HEK293 (cell line): ENCODE measurements at regions not wholly inside any gene's neighbourhood (a gene's known extent, or its start where the extent isn't known, plus 50 kb on each side); places are given as distances from the start of the nearest gene placed in this dataset.

Experiments
- CTCF ChIA-PET: fragments of 350-600 bp; formaldehyde crosslinking; extraction: SDS; loops from one replicate; lab custom pipeline; 2021; ENCODE audit warnings: antibody characterized with exemption; lab: Yijun Ruan, JAX
- POLR2A ChIA-PET: fragments of 300-600 bp; formaldehyde crosslinking; extraction: SDS; loops from one replicate; lab custom pipeline; 2020; ENCODE audit warnings: antibody characterized with exemption, inconsistent platforms; lab: Yijun Ruan, JAX
- H3K27ac ChIP-seq: fragments of 200-500 bp; sonication (Bioruptor generic); 2 replicates; pipeline ENCODE4 v1.5.1; 2014; ENCODE audit warnings: low read depth, low read length, control low read depth, inconsistent platforms; ENCODE audit errors: extremely low read depth
- H3K36me3 ChIP-seq, 2 experiments: fragments of 200-500 bp in 1 of 2; sonication (Bioruptor generic) in 1 of 2; 1 replicate in 1 of 2; 2 replicates in 1 of 2; pipeline ENCODE4 v1.5.1; 2014 to 2017; ENCODE audit warnings: inconsistent platforms in 2 of 2, low read length in 2 of 2; ENCODE audit not compliant: control insufficient read depth in 2 of 2, insufficient read depth in 1 of 2
- H3K4me1 ChIP-seq: fragments of 200-500 bp; sonication (Bioruptor generic); 2 replicates; pipeline ENCODE4 v1.5.1; 2014; ENCODE audit warnings: mild to moderate bottlenecking, low read length, inconsistent platforms; ENCODE audit not compliant: control insufficient read depth, insufficient read depth
- H3K4me3 ChIP-seq: 2 replicates; pipeline ENCODE4 v1.5.1; 2011; ENCODE audit warnings: low read depth, mild to moderate bottlenecking, control low read depth, low read length, moderate library complexity
- H3K9me3 ChIP-seq: fragments of 200-500 bp; sonication (Bioruptor generic); 2 replicates; pipeline ENCODE4 v1.5.1; 2014; ENCODE audit warnings: low read depth, low read length, inconsistent platforms; ENCODE audit not compliant: control insufficient read depth, insufficient read depth
- EGR2 ChIP-seq: fragments of 450-650 bp; formaldehyde crosslinking; IDR thresholded peaks from 2 replicates; pipeline ENCODE4 v1.5.1; 2016; ENCODE audit warnings: low read depth, missing biosample characterization, missing genetic modification characterization
- GFI1B ChIP-seq: fragments of 450-650 bp; formaldehyde crosslinking; IDR thresholded peaks from 2 replicates; pipeline ENCODE4 v1.5.1; 2016; ENCODE audit warnings: missing biosample characterization, missing genetic modification characterization
- OSR2 ChIP-seq: fragments of 450-650 bp; formaldehyde crosslinking; IDR thresholded peaks from 2 replicates; pipeline ENCODE4 v1.5.1; 2016; ENCODE audit warnings: missing biosample characterization, missing genetic modification characterization
- SCRT2 ChIP-seq: fragments of 450-650 bp; formaldehyde crosslinking; IDR thresholded peaks from 2 replicates; pipeline ENCODE4 v1.5.1; 2016; ENCODE audit warnings: missing biosample characterization, missing genetic modification characterization
- SETDB1 ChIP-seq: IDR thresholded peaks from one replicate; pipeline ENCODE4 v1.6.1; 2017; ENCODE audit warnings: mild to moderate bottlenecking, low read length, moderate library complexity, mixed read lengths; ENCODE audit not compliant: insufficient read length
- ZBTB1 ChIP-seq: fragments of 450-650 bp; formaldehyde crosslinking; IDR thresholded peaks from 2 replicates; pipeline ENCODE4 v1.5.1; 2016; ENCODE audit warnings: missing biosample characterization, missing genetic modification characterization
- ZBTB20 ChIP-seq: fragments of 450-650 bp; formaldehyde crosslinking; IDR thresholded peaks from 2 replicates; pipeline ENCODE4 v1.5.1; 2016; ENCODE audit warnings: missing biosample characterization, missing genetic modification characterization
- ZBTB7A ChIP-seq: fragments of 450-650 bp; formaldehyde crosslinking; IDR thresholded peaks from 2 replicates; pipeline ENCODE4 v1.5.1; 2016; ENCODE audit warnings: low read depth, missing biosample characterization, missing genetic modification characterization
- ZBTB8A ChIP-seq: fragments of 450-650 bp; formaldehyde crosslinking; IDR thresholded peaks from 2 replicates; pipeline ENCODE4 v1.5.1; 2016; ENCODE audit warnings: missing biosample characterization, missing genetic modification characterization
- ZNF155 ChIP-seq: fragments of 450-650 bp; formaldehyde crosslinking; IDR thresholded peaks from 2 replicates; pipeline ENCODE4 v1.5.1; 2016; ENCODE audit warnings: missing biosample characterization, missing genetic modification characterization
- ZNF175 ChIP-seq: fragments of 450-650 bp; formaldehyde crosslinking; IDR thresholded peaks from 2 replicates; pipeline ENCODE4 v1.5.1; 2016; ENCODE audit warnings: missing biosample characterization, missing genetic modification characterization
- ZNF266 ChIP-seq: fragments of 450-650 bp; formaldehyde crosslinking; IDR thresholded peaks from 2 replicates; pipeline ENCODE4 v1.5.1; 2016; ENCODE audit warnings: missing biosample characterization, missing genetic modification characterization, low read depth
- ZNF274 ChIP-seq, 2 experiments: fragments of 200-500 bp in 1 of 2; fragments of 450-650 bp in 1 of 2; sonication (Bioruptor generic) in 1 of 2; formaldehyde crosslinking in 1 of 2; IDR thresholded peaks; 2 replicates each; pipeline versions ENCODE4 v1.5.1 to v1.6.1; 2014 to 2016; ENCODE audit warnings: borderline replicate concordance in 1 of 2, inconsistent platforms in 1 of 2, low read length in 1 of 2, missing biosample characterization in 1 of 2, missing genetic modification characterization in 1 of 2
- ZNF335 ChIP-seq: fragments of 450-650 bp; formaldehyde crosslinking; conservative IDR thresholded peaks from 2 replicates; pipeline ENCODE4 v1.5.1; 2016; ENCODE audit warnings: missing biosample characterization, missing genetic modification characterization
- ZNF37A ChIP-seq: fragments of 450-650 bp; IDR thresholded peaks from 2 replicates; pipeline ENCODE4 v1.5.1; 2018; ENCODE audit warnings: missing biosample characterization, missing genetic modification characterization
- ZNF416 ChIP-seq: fragments of 450-650 bp; formaldehyde crosslinking; IDR thresholded peaks from 2 replicates; pipeline ENCODE4 v1.5.1; 2016; ENCODE audit warnings: missing biosample characterization, missing genetic modification characterization
- ZNF544 ChIP-seq: fragments of 450-650 bp; formaldehyde crosslinking; IDR thresholded peaks from 2 replicates; pipeline ENCODE4 v1.5.0; 2017; ENCODE audit warnings: missing biosample characterization, missing genetic modification characterization
- ZNF555 ChIP-seq: fragments of 450-650 bp; formaldehyde crosslinking; conservative IDR thresholded peaks from 2 replicates; pipeline ENCODE4 v1.5.1; 2017; ENCODE audit warnings: missing biosample characterization, mild to moderate bottlenecking, missing genetic modification characterization, inconsistent platforms
- ZNF560 ChIP-seq: fragments of 450-650 bp; formaldehyde crosslinking; IDR thresholded peaks from 2 replicates; pipeline ENCODE4 v1.5.1; 2017; ENCODE audit warnings: missing biosample characterization, missing genetic modification characterization, borderline replicate concordance
- ZNF585B ChIP-seq: fragments of 450-650 bp; formaldehyde crosslinking; IDR thresholded peaks from 2 replicates; pipeline ENCODE4 v1.5.1; 2016; ENCODE audit warnings: missing biosample characterization, missing genetic modification characterization
- ZNF629 ChIP-seq: fragments of 450-650 bp; formaldehyde crosslinking; IDR thresholded peaks from 2 replicates; pipeline ENCODE4 v1.5.1; 2017; ENCODE audit warnings: missing biosample characterization, missing genetic modification characterization
- ZNF654 ChIP-seq: fragments of 450-650 bp; formaldehyde crosslinking; IDR thresholded peaks from 2 replicates; pipeline ENCODE4 v1.5.1; 2016; ENCODE audit warnings: low read depth, missing biosample characterization, missing genetic modification characterization
- ZNF658 ChIP-seq: fragments of 450-650 bp; formaldehyde crosslinking; IDR thresholded peaks from 2 replicates; pipeline ENCODE4; 2016; ENCODE audit warnings: missing biosample characterization, missing genetic modification characterization
- ZNF707 ChIP-seq: fragments of 450-650 bp; formaldehyde crosslinking; IDR thresholded peaks from 2 replicates; pipeline ENCODE4 v1.5.1; 2016; ENCODE audit warnings: missing biosample characterization, missing genetic modification characterization
- ZNF768 ChIP-seq: fragments of 450-650 bp; formaldehyde crosslinking; IDR thresholded peaks from 2 replicates; pipeline ENCODE4 v1.5.1; 2018; ENCODE audit warnings: missing biosample characterization, mild to moderate bottlenecking, missing genetic modification characterization
- ZNF785 ChIP-seq: fragments of 450-650 bp; formaldehyde crosslinking; IDR thresholded peaks from 2 replicates; pipeline ENCODE4 v1.5.1; 2016; ENCODE audit warnings: missing biosample characterization, missing genetic modification characterization
- ZNF792 ChIP-seq: fragments of 450-650 bp; formaldehyde crosslinking; IDR thresholded peaks from 2 replicates; pipeline ENCODE4 v1.5.1; 2016; ENCODE audit warnings: missing biosample characterization, missing genetic modification characterization
- ZSCAN30 ChIP-seq: fragments of 450-650 bp; IDR thresholded peaks from 2 replicates; pipeline ENCODE4 v1.5.1; 2018; ENCODE audit warnings: missing biosample characterization, mild to moderate bottlenecking, missing genetic modification characterization, moderate library complexity
- TF ChIP-seq, protein P1 (sequence below): fragments of 450-650 bp; formaldehyde crosslinking; IDR thresholded peaks from 2 replicates; pipeline ENCODE4 v1.5.1; 2016; ENCODE audit warnings: missing biosample characterization, missing genetic modification characterization, borderline replicate concordance
- TF ChIP-seq, protein P2 (sequence below): fragments of 450-650 bp; formaldehyde crosslinking; IDR thresholded peaks from 2 replicates; pipeline ENCODE4 v1.5.1; 2016; ENCODE audit warnings: missing biosample characterization, missing genetic modification characterization
- TF ChIP-seq, protein P3 (sequence below): fragments of 450-650 bp; formaldehyde crosslinking; IDR thresholded peaks from 2 replicates; pipeline ENCODE4 v1.5.1; 2016; ENCODE audit warnings: missing biosample characterization, missing genetic modification characterization
- TF ChIP-seq, protein P4 (sequence below): fragments of 450-650 bp; formaldehyde crosslinking; IDR thresholded peaks from 2 replicates; pipeline ENCODE4 v1.5.1; 2016; ENCODE audit warnings: missing biosample characterization, missing genetic modification characterization

DNA sequence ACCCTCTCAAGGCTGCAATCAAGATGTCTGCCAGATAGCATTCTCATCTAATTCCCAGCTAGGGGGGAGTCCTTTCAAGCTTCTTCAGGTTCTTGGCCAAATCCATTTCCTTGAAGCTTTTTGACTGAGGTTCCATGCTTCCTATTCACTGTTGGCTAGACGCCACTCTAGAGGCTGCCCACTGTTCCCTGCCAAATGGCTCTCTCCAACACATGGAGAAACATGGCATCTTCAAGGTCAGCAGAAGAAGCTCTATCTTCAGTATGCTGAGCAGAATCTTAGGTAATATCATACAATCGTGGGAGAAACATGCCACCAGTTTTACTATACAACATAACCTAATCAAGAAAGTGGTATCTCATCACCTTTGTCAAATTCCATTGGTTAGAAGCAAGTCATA lies 1985.1 kb upstream of the CELF4 start:
- Histone ChIP-seq H3K27ac (no peak overlapping the region), H3K9me3 (no peaks in the 10 kb centered on the region), H3K4me1 (no peaks in the 10 kb centered on the region), H3K4me3 (no peak overlapping the region), H3K36me3 (no peaks in the 10 kb centered on the region)
- TF ChIP-seq, protein P1, sequence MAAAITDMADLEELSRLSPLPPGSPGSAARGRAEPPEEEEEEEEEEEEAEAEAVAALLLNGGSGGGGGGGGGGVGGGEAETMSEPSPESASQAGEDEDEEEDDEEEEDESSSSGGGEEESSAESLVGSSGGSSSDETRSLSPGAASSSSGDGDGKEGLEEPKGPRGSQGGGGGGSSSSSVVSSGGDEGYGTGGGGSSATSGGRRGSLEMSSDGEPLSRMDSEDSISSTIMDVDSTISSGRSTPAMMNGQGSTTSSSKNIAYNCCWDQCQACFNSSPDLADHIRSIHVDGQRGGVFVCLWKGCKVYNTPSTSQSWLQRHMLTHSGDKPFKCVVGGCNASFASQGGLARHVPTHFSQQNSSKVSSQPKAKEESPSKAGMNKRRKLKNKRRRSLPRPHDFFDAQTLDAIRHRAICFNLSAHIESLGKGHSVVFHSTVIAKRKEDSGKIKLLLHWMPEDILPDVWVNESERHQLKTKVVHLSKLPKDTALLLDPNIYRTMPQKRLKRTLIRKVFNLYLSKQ (tag by site-specific recombination), result no peak
- TF ChIP-seq ZNF266, result no peak
- TF ChIP-seq ZNF560 (tag by site-specific recombination), result no peak
- no peak for TF ChIP-seq OSR2
- no peak for TF ChIP-seq ZNF544 (tag by site-specific recombination)
- no peak for TF ChIP-seq ZNF585B (tag by site-specific recombination)
- no peak for TF ChIP-seq ZNF175 (tag by site-specific recombination)
- no peak for TF ChIP-seq ZBTB7A (tag by site-specific recombination)
- no peak for TF ChIP-seq ZNF707 (tag by site-specific recombination)
- TF ChIP-seq GFI1B (tag by site-specific recombination), result no peak
- TF ChIP-seq ZNF555, result no peak
- no peak for TF ChIP-seq ZNF654 (tag by site-specific recombination)
- TF ChIP-seq EGR2 (tag by site-specific recombination), result no peak
- TF ChIP-seq ZNF785 (tag by site-specific recombination), result no peak
- no peak for TF ChIP-seq ZNF155 (tag by site-specific recombination)
- POLR2A ChIA-PET, result no interaction called here
- CTCF ChIA-PET, result no interaction called here

DNA sequence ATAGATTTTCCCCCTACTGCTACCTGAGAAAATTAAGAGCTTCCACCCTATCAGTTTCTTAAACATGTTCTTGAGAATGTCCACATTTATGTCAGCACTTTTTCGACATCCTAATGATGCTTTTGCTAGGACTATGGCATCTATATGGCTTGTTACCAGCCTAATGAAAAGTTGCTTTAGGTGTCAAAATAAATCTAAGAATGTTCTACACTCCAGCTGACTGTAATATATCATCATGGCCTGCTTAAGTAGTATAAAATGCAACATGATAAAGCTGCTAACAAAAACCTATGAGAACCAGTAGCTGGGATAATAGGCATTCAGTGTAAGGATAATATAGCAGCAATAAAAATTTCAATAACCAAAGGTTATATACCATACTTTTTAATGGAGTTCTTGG lies 1983.5 kb upstream of the CELF4 start:
- CTCF ChIA-PET, result no interaction called here
- H3K27ac ChIP-seq, result no peak overlapping the region
- TF ChIP-seq ZBTB20 (no peak), ZSCAN30 (tag by site-specific recombination) (no peak), ZNF274 (IDR thresholded peaks at IDR 0.05; ENCODE audit: low read length) (no peak), ZNF274 (tag by site-specific recombination; IDR thresholded peaks at IDR 0.05; ENCODE audit: borderline replicate concordance) (no peak), ZNF416 (tag by site-specific recombination) (no peak), ZNF37A (tag by site-specific recombination) (no peak), SCRT2 (tag by site-specific recombination) (no peak), ZBTB8A (tag by site-specific recombination) (no peak), ZNF658 (tag by site-specific recombination) (no peak)
- TF ChIP-seq, all 188 proteins: peak for 0
- H3K36me3 ChIP-seq, result no peaks in the 10 kb centered on the region
- no peak overlapping the region for H3K4me3 ChIP-seq
- no peaks in the 10 kb centered on the region for H3K4me1 ChIP-seq
- POLR2A ChIA-PET, result no interaction called here
- H3K9me3 ChIP-seq, result no peaks in the 10 kb centered on the region

DNA sequence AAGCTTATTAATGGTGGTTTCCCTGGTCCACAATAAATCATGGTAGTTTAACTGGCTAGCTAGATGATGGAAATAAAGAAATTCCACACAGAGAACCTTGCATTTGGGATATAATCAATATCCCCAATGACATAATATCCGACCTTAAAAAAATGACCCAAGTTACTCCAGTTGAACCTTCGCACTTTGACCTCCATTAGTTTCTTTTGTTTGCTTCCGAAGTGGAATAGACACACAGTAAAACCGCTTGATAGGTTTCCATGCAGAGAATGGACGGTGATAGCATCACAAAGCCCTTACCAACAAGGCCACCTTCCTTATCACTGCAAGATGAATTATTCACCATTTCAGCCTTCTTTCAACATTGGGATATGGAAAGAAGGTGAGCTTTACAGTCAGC lies 1966.1 kb upstream of the CELF4 start:
- no peak overlapping the region for H3K27ac ChIP-seq
- ChIA-PET CTCF (no interaction called here), POLR2A (no interaction called here)
- no peaks in the 10 kb centered on the region for H3K9me3 ChIP-seq
- no peak overlapping the region for H3K4me3 ChIP-seq
- peaks cover 0 to 3% of the 10 kb centered on the region in 2 experiments; a peak in 1 of 3 replicates for H3K36me3 ChIP-seq
- no peaks in the 10 kb centered on the region for H3K4me1 ChIP-seq
- TF ChIP-seq SETDB1 (no peak), ZNF792 (tag by site-specific recombination) (no peak), ZNF654 (tag by site-specific recombination) (no peak), ZNF335 (no peak), ZNF266 (no peak), ZNF629 (tag by site-specific recombination) (no peak), ZBTB1 (tag by site-specific recombination) (no peak), ZNF768 (no peak)
- TF ChIP-seq, protein P2, sequence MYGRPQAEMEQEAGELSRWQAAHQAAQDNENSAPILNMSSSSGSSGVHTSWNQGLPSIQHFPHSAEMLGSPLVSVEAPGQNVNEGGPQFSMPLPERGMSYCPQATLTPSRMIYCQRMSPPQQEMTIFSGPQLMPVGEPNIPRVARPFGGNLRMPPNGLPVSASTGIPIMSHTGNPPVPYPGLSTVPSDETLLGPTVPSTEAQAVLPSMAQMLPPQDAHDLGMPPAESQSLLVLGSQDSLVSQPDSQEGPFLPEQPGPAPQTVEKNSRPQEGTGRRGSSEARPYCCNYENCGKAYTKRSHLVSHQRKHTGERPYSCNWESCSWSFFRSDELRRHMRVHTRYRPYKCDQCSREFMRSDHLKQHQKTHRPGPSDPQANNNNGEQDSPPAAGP, result no peak
- TF ChIP-seq, protein P3, sequence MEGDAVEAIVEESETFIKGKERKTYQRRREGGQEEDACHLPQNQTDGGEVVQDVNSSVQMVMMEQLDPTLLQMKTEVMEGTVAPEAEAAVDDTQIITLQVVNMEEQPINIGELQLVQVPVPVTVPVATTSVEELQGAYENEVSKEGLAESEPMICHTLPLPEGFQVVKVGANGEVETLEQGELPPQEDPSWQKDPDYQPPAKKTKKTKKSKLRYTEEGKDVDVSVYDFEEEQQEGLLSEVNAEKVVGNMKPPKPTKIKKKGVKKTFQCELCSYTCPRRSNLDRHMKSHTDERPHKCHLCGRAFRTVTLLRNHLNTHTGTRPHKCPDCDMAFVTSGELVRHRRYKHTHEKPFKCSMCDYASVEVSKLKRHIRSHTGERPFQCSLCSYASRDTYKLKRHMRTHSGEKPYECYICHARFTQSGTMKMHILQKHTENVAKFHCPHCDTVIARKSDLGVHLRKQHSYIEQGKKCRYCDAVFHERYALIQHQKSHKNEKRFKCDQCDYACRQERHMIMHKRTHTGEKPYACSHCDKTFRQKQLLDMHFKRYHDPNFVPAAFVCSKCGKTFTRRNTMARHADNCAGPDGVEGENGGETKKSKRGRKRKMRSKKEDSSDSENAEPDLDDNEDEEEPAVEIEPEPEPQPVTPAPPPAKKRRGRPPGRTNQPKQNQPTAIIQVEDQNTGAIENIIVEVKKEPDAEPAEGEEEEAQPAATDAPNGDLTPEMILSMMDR (tag by site-specific recombination), result no peak
- TF ChIP-seq, protein P4, sequence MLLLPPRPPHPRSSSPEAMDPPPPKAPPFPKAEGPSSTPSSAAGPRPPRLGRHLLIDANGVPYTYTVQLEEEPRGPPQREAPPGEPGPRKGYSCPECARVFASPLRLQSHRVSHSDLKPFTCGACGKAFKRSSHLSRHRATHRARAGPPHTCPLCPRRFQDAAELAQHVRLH, result no peak
